ENCODE measurements at regions not wholly inside any gene's neighbourhood (a gene's known extent, or its start where the extent isn't known, plus 50 kb on each side); places are given as distances from the start of the nearest gene placed in this dataset.

GRCh38 chr4:133929531-133930239, 271.9 kb downstream of the PABPC4L start:
- Histone ChIP-seq H3K9me3 (replicated peaks in 1 of 11) (no peaks in the 10 kb centered on the region), H3K27ac (no peak overlapping the region), H3K27me3 (no peaks in the 10 kb centered on the region), H3K4me1 (no peaks in the 10 kb centered on the region), H3K4me3 (no peak overlapping the region), H4K20me1 (no peaks in the 10 kb centered on the region), H3K4me2 (no peak overlapping the region), H3K9ac (no peak overlapping the region), H3K36me3 (no peaks in the 10 kb centered on the region)
- TF ChIP-seq Cebpa-rat (IDR thresholded peaks at IDR 0.05): no peak

- Histone ChIP-seq H3K9ac (no peak overlapping the region), H3K4me2 (no peak overlapping the region), H3K4me3 (no peak overlapping the region), H3K9me3 (replicated peaks in 1 of 11) (no peaks in the 10 kb centered on the region), H3K4me1 (no peaks in the 10 kb centered on the region), H3K27ac (no peak overlapping the region), H3K36me3 (no peaks in the 10 kb centered on the region), H4K20me1 (no peaks in the 10 kb centered on the region), H3K27me3 (no peaks in the 10 kb centered on the region)
- TF ChIP-seq Cebpa-rat (IDR thresholded peaks at IDR 0.05): no peak
Measured at GRCh38 chr4:133921280-133922195, 280.1 kb downstream of the PABPC4L start.

GRCh38 chr4:133920236-133920635, 281.4 kb downstream of the PABPC4L start:
- no peak overlapping the region for H3K4me3 ChIP-seq
- no peaks in the 10 kb centered on the region for H4K20me1 ChIP-seq
- no peak overlapping the region for H3K4me2 ChIP-seq
- H3K27ac ChIP-seq: no peak overlapping the region
- no peaks in the 10 kb centered on the region for H3K36me3 ChIP-seq
- H3K27me3 ChIP-seq: no peaks in the 10 kb centered on the region
- H3K9ac ChIP-seq: no peak overlapping the region
- TF ChIP-seq Cebpa-rat (IDR thresholded peaks at IDR 0.05): no peak
- no peaks in the 10 kb centered on the region for H3K4me1 ChIP-seq
- H3K9me3 ChIP-seq (replicated peaks in 1 of 11): no peaks in the 10 kb centered on the region

GRCh38 chr4:133910165-133910564, 291.4 kb downstream of the PABPC4L start:
- Histone ChIP-seq H3K27ac (no peak overlapping the region), H3K4me1 (no peaks in the 10 kb centered on the region), H3K9me3 (replicated peaks in 1 of 11) (peaks cover 0 to 10% (median 0%) of the 10 kb centered on the region in 11 experiments; a peak in 1 of 22 replicates), H3K4me3 (no peak overlapping the region), H4K20me1 (no peaks in the 10 kb centered on the region; a peak in 1 of 22 replicates), H3K9ac (no peak overlapping the region), H3K36me3 (no peaks in the 10 kb centered on the region), H3K27me3 (no peaks in the 10 kb centered on the region), H3K4me2 (no peak overlapping the region)
- TF ChIP-seq Cebpa-rat (IDR thresholded peaks at IDR 0.05): no peak

- no peaks in the 10 kb centered on the region for H3K4me1 ChIP-seq
- no peak overlapping the region for H3K27ac ChIP-seq
- no peak overlapping the region for H3K4me2 ChIP-seq
- no peaks in the 10 kb centered on the region for H4K20me1 ChIP-seq
- H3K9me3 ChIP-seq (replicated peaks in 1 of 11): no peaks in the 10 kb centered on the region
- no peak overlapping the region for H3K4me3 ChIP-seq
- H3K27me3 ChIP-seq: no peaks in the 10 kb centered on the region
- no peak for TF ChIP-seq Cebpa-rat (IDR thresholded peaks at IDR 0.05)
- H3K36me3 ChIP-seq: no peaks in the 10 kb centered on the region
- no peak overlapping the region for H3K9ac ChIP-seq
Measured at GRCh38 chr4:133903029-133903428, 298.6 kb downstream of the PABPC4L start.

- no peaks in the 10 kb centered on the region for H3K36me3 ChIP-seq
- no peak overlapping the region for H3K27ac ChIP-seq
- H3K9ac ChIP-seq: no peak overlapping the region
- H4K20me1 ChIP-seq: no peaks in the 10 kb centered on the region
- no peaks in the 10 kb centered on the region for H3K27me3 ChIP-seq
- H3K4me1 ChIP-seq: no peaks in the 10 kb centered on the region
- TF ChIP-seq Cebpa-rat (IDR thresholded peaks at IDR 0.05): no peak
- no peaks in the 10 kb centered on the region for H3K9me3 ChIP-seq (replicated peaks in 1 of 11)
- no peak overlapping the region for H3K4me2 ChIP-seq
- no peak overlapping the region for H3K4me3 ChIP-seq
Measured at GRCh38 chr4:133891011-133891410, 310.6 kb downstream of the PABPC4L start.

GRCh38 chr4:133887723-133888122, 313.9 kb downstream of the PABPC4L start:
- no peak for TF ChIP-seq Cebpa-rat (IDR thresholded peaks at IDR 0.05)
- H3K36me3 ChIP-seq: no peaks in the 10 kb centered on the region
- H3K4me2 ChIP-seq: no peak overlapping the region
- no peak overlapping the region for H3K9ac ChIP-seq
- no peaks in the 10 kb centered on the region for H3K9me3 ChIP-seq (replicated peaks in 1 of 11)
- no peak overlapping the region for H3K27ac ChIP-seq
- no peaks in the 10 kb centered on the region for H3K4me1 ChIP-seq
- no peaks in the 10 kb centered on the region for H3K27me3 ChIP-seq
- H3K4me3 ChIP-seq: no peak overlapping the region
- no peaks in the 10 kb centered on the region for H4K20me1 ChIP-seq

GRCh38 chr4:133869486-133869885, 332.1 kb downstream of the PABPC4L start:
- Histone ChIP-seq H3K4me2 (no peak overlapping the region), H3K4me3 (no peak overlapping the region), H3K9me3 (replicated peaks in 1 of 11) (no peaks in the 10 kb centered on the region), H3K4me1 (peaks cover 0 to 6% (median 0%) of the 10 kb centered on the region in 10 experiments; a peak in 1 of 20 replicates), H3K9ac (no peak overlapping the region), H3K27me3 (no peaks in the 10 kb centered on the region), H3K27ac (no peak overlapping the region), H4K20me1 (no peaks in the 10 kb centered on the region), H3K36me3 (no peaks in the 10 kb centered on the region)
- no peak for TF ChIP-seq Cebpa-rat (IDR thresholded peaks at IDR 0.05)

GRCh38 chr4:133868856-133869255, 332.7 kb downstream of the PABPC4L start:
- no peak overlapping the region for H3K4me3 ChIP-seq
- H4K20me1 ChIP-seq: no peaks in the 10 kb centered on the region
- H3K4me1 ChIP-seq: peaks cover 0 to 6% (median 0%) of the 10 kb centered on the region in 10 experiments; a peak in 1 of 20 replicates
- no peak overlapping the region for H3K27ac ChIP-seq
- H3K9me3 ChIP-seq (replicated peaks in 1 of 11): no peaks in the 10 kb centered on the region
- no peaks in the 10 kb centered on the region for H3K27me3 ChIP-seq
- no peaks in the 10 kb centered on the region for H3K36me3 ChIP-seq
- no peak overlapping the region for H3K4me2 ChIP-seq
- H3K9ac ChIP-seq: no peak overlapping the region
- no peak for TF ChIP-seq Cebpa-rat (IDR thresholded peaks at IDR 0.05)

All from BLaER1 treated with 17β-estradiol and CSF1 and Interleukin-3, amounts not matched to agents 10 nM and 100 nM (cell line).